HCT116 (cell line): ENCODE measurements at regions not wholly inside any gene's neighbourhood (a gene's known extent, or its start where the extent isn't known, plus 50 kb on each side); places are given as distances from the start of the nearest gene placed in this dataset.

Experiments
- ATAC-seq: fragments of 200-7000 bp; cut with Tn5 transposase; 2 replicates; pipeline ENCODE4 v1.9.1; 2020; ENCODE audit warnings: mild to moderate bottlenecking, moderate library complexity
- BruUV-seq: library from RNA; stranded (reverse); fragments of 400-500 nt; replicated peaks from 2 replicates; lab custom pipeline; 2021; lab: Mats Ljungman, UMichigan
- CTCF ChIA-PET: fragments of 300-600 bp; sonication (Branson Sonifier 250); formaldehyde crosslinking; loops from one replicate; lab custom pipeline; 2021; ENCODE audit warnings: antibody characterized with exemption; lab: Charles Lee
- POLR2A ChIA-PET: fragments of 300-600, 350-600 bp; sonication (Branson Sonifier 250); formaldehyde crosslinking; loops from one replicate; lab custom pipeline; 2021; ENCODE audit warnings: antibody characterized with exemption; lab: Charles Lee
- RAD21 ChIA-PET, 2 experiments: fragments of 300-600 bp; sonication (Branson Sonifier 250); formaldehyde crosslinking; loops; one replicate each; lab custom pipeline; 2023; ENCODE audit warnings: low total read pairs in 2 of 2; ENCODE audit not compliant: uncharacterized antibody in 2 of 2, unreplicated experiment in 2 of 2, low non-redundant PET in 1 of 2; lab: Charles Lee
- DNase-seq: peaks from one replicate; pipeline ENCODE4 v3.0.0-alpha.2; 2010; ENCODE audit warnings: low read depth, low spot score
- H2AFZ ChIP-seq: fragments of 200-600 bp; shearing (Covaris generic), sonication (generic); 2 replicates; pipeline ENCODE4 v1.6.1; 2017; ENCODE audit warnings: low read depth, mixed run types, mixed read lengths, antibody characterized with exemption, low read length; ENCODE audit not compliant: poor library complexity, severe bottlenecking
- H3K27ac ChIP-seq: 2 replicates; pipeline ENCODE4 v1.5.1; 2012; ENCODE audit warnings: low read depth, low read length
- H3K27me3 ChIP-seq: fragments of 200-600 bp; sonication (generic); 2 replicates; pipeline ENCODE4 v1.6.1; 2016; ENCODE audit warnings: mixed run types, low read length, mixed read lengths; ENCODE audit not compliant: insufficient read depth
- H3K36me3 ChIP-seq, 2 experiments: fragments of 200-500 bp in 1 of 2; fragments of 200-600 bp in 1 of 2; sonication (Bioruptor generic) in 1 of 2; sonication (generic) in 1 of 2; 2 replicates each; pipeline versions ENCODE4 v1.5.1 to v1.6.1; 2014 to 2016; ENCODE audit warnings: low read length in 2 of 2, inconsistent platforms in 1 of 2, mixed read lengths in 1 of 2, mixed run types in 1 of 2; ENCODE audit not compliant: insufficient read depth in 2 of 2, control insufficient read depth in 1 of 2
- H3K4me1 ChIP-seq, 2 experiments: fragments of 200-600 bp in 1 of 2; sonication (generic) in 1 of 2; 2 replicates each; pipeline versions ENCODE4 v1.5.1 to v1.6.1; 2012 to 2017; ENCODE audit warnings: low read length in 2 of 2, inconsistent platforms in 1 of 2, mild to moderate bottlenecking in 1 of 2, mixed read lengths in 1 of 2, mixed run types in 1 of 2, moderate library complexity in 1 of 2; ENCODE audit not compliant: insufficient read depth in 2 of 2, control insufficient read depth in 1 of 2
- H3K4me2 ChIP-seq: fragments of 200-600 bp; sonication (generic); 2 replicates; pipeline ENCODE4 v1.6.1; 2017; ENCODE audit warnings: mixed run types, low read length, mixed read lengths
- H3K4me3 ChIP-seq, 2 experiments: fragments of 200-600 bp in 1 of 2; sonication (generic) in 1 of 2; replicated peaks in 1 of 2; 2 replicates each; pipeline ENCODE4 v1.5.1; 2011 to 2016; ENCODE audit warnings: low read length in 2 of 2, control low read depth in 1 of 2, low read depth in 1 of 2, mild to moderate bottlenecking in 1 of 2, mixed read lengths in 1 of 2, mixed run types in 1 of 2
- H3K79me2 ChIP-seq: fragments of 200-600 bp; sonication (generic); 2 replicates; pipeline ENCODE4 v1.6.1; 2017; ENCODE audit warnings: mild to moderate bottlenecking, mixed run types, low read length, moderate library complexity, mixed read lengths; ENCODE audit not compliant: insufficient read depth
- H3K9ac ChIP-seq: fragments of 200-600 bp; sonication (generic); 2 replicates; pipeline ENCODE4 v1.6.1; 2016; ENCODE audit warnings: low read length, mixed read lengths
- H3K9me2 ChIP-seq: fragments of 200-600 bp; sonication (generic), shearing (Covaris generic); 2 replicates; pipeline ENCODE4 v1.6.1; 2017; ENCODE audit warnings: mixed run types, mild to moderate bottlenecking, moderate library complexity; ENCODE audit not compliant: insufficient read depth
- H3K9me3 ChIP-seq, 2 experiments: fragments of 200-500 bp in 1 of 2; fragments of 200-600 bp in 1 of 2; sonication (Bioruptor generic) in 1 of 2; sonication (generic) in 1 of 2; 2 replicates each; pipeline ENCODE4 v1.6.1; 2014 to 2017; ENCODE audit warnings: low read length in 2 of 2, mixed read lengths in 2 of 2, inconsistent platforms in 1 of 2, low read depth in 1 of 2, mild to moderate bottlenecking in 1 of 2, mixed run types in 1 of 2, moderate library complexity in 1 of 2; ENCODE audit not compliant: control insufficient read depth in 1 of 2, insufficient read depth in 1 of 2
- H4K20me1 ChIP-seq: fragments of 200-600 bp; sonication (generic), shearing (Covaris generic); 2 replicates; pipeline ENCODE4 v1.6.1; 2017; ENCODE audit warnings: mixed run types, mild to moderate bottlenecking, moderate library complexity; ENCODE audit not compliant: insufficient read depth
- EZH2 ChIP-seq: fragments of 200-600 bp; sonication (generic); IDR thresholded peaks from 2 replicates; pipeline ENCODE4 v1.6.1; 2017; ENCODE audit warnings: antibody characterized with exemption, mixed run types
- FOSL1 ChIP-seq: IDR thresholded peaks from 2 replicates; pipeline ENCODE4 v1.6.1; 2012; ENCODE audit warnings: low read depth
- JUND ChIP-seq: IDR thresholded peaks from 2 replicates; pipeline ENCODE4 v1.6.1; 2012
- POLR2AphosphoS5 ChIP-seq: IDR thresholded peaks from 2 replicates; pipeline ENCODE4 v1.6.1; 2011; ENCODE audit warnings: mild to moderate bottlenecking, low read depth, low read length, moderate library complexity
- RAD21 ChIP-seq: IDR thresholded peaks from 2 replicates; pipeline ENCODE4 v1.6.1; 2012; ENCODE audit warnings: low read depth, mild to moderate bottlenecking
- SIN3A ChIP-seq: IDR thresholded peaks from 2 replicates; pipeline ENCODE4 v1.6.1; 2012; ENCODE audit warnings: low read depth
- SP1 ChIP-seq: IDR thresholded peaks from 2 replicates; pipeline ENCODE4 v1.6.1; 2012; ENCODE audit warnings: low read depth
- TCF7L2 ChIP-seq: IDR thresholded peaks from 2 replicates; pipeline ENCODE4 v1.7.0; 2011; ENCODE audit warnings: borderline replicate concordance, inconsistent platforms; ENCODE audit not compliant: insufficient read depth, insufficient read length; ENCODE audit errors: extremely low read depth
- YY1 ChIP-seq: IDR thresholded peaks from 2 replicates; pipeline ENCODE4 v1.6.1; 2011; ENCODE audit warnings: low read length, low read depth, moderate library complexity, mild to moderate bottlenecking; ENCODE audit not compliant: insufficient replicate concordance; ENCODE audit errors: extremely low read depth
- ZFX ChIP-seq: fragments of 450-650 bp; IDR thresholded peaks from 2 replicates; pipeline ENCODE4 v1.6.1; 2017
- ZNF274 ChIP-seq: fragments of 200-500 bp; sonication (Bioruptor generic); IDR thresholded peaks from 2 replicates; pipeline ENCODE4 v1.6.1; 2014; ENCODE audit warnings: mild to moderate bottlenecking, low read depth, low read length, inconsistent platforms
- intact Hi-C: fragments of 100-400 bp; cut with micrococcal nuclease; formaldehyde crosslinking; loops from 2 replicates; pipeline ENCODE4 v1.10.0; 2022
- TF ChIP-seq, protein P1 (sequence below), 3 experiments: fragments of 200-600 bp in 1 of 3; sonication (generic) in 1 of 3; IDR thresholded peaks in 2 of 3; conservative IDR thresholded peaks in 1 of 3; 2 replicates each; pipeline ENCODE4 v1.5.1; 2012 to 2017; ENCODE audit warnings: low read depth in 2 of 3, low read length in 2 of 3, antibody characterized with exemption in 1 of 3, borderline replicate concordance in 1 of 3, control low read depth in 1 of 3, mild to moderate bottlenecking in 1 of 3, mixed read lengths in 1 of 3, mixed run types in 1 of 3, moderate library complexity in 1 of 3; ENCODE audit not compliant: insufficient read depth in 1 of 3
- TF ChIP-seq, protein P2 (sequence below): IDR thresholded peaks from 2 replicates; pipeline ENCODE4 v1.6.1; 2012
- TF ChIP-seq, protein P3 (sequence below): IDR thresholded peaks from 2 replicates; pipeline ENCODE4 v1.6.1; 2011; ENCODE audit warnings: mild to moderate bottlenecking, low read length, moderate library complexity; ENCODE audit not compliant: insufficient replicate concordance; ENCODE audit errors: extremely low read depth

DNA sequence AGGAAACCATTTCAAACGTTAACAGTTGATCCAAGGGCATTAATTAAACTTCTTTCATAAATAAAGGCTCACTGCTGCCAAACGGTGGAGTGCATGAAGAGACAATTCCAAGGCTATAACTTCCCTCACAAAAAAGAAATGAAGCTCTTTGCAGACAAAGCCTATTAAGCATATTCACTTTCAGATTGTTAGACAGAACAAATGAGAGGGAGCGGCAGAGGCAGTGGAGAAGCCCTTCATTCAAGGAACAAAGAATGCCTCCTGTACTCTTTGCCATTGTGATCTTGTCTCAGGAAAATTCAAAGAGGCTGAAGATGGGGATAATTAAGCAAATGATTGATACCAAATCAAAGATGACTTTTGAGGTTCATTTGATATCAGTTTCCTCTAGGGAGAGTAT lies 370.5 kb upstream of the FAT1 start:
- Histone ChIP-seq H3K9me3 (no peaks in the 10 kb centered on the region), H3K4me2 (no peak overlapping the region), H3K9me2 (no peaks in the 10 kb centered on the region), H3K27me3 (no peaks in the 10 kb centered on the region), H3K4me3 (no peak overlapping the region), H3K36me3 (no peaks in the 10 kb centered on the region), H2AFZ (no peak overlapping the region), H3K9ac (no peak overlapping the region), H3K4me1 (no peaks in the 10 kb centered on the region), H3K79me2 (no peaks in the 10 kb centered on the region), H3K27ac (no peak overlapping the region), H4K20me1 (no peaks in the 10 kb centered on the region)
- no peak for TF ChIP-seq RAD21
- ChIA-PET POLR2A (no interaction called here), CTCF (no interaction called here), RAD21 (no interaction called here)
- DNase-seq (no peak), ATAC-seq (no peak)
- intact Hi-C loops, result no loop called here
- no TSS peak for BruUV-seq

DNA sequence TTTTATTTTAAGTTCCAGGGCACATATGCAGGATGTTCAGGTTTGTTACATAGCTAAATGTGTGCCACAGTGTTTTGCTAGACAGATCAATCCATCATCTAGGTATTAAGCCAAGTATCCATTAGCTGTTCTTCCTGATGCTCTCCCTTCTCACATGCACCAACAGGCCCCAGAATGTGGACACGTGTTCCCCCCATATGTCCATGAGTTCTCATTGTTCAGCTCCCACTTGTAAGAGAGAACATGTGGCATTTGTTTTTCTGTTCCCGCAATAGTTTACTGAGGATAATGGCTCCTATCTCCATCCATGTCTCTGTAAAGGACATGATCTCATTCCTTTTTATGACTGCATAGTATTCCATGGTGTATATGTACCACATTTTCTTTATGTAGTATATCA lies 374.8 kb upstream of the FAT1 start:
- no peak overlapping the region for H3K4me3 ChIP-seq
- no peaks in the 10 kb centered on the region for H4K20me1 ChIP-seq
- no peaks in the 10 kb centered on the region for H3K36me3 ChIP-seq
- no peaks in the 10 kb centered on the region for H3K9me2 ChIP-seq
- CTCF ChIA-PET, result no interaction called here
- H3K79me2 ChIP-seq, result no peaks in the 10 kb centered on the region
- H3K27me3 ChIP-seq, result no peaks in the 10 kb centered on the region
- no peak for DNase-seq
- no peak overlapping the region for H3K4me2 ChIP-seq
- no peaks in the 10 kb centered on the region for H3K9me3 ChIP-seq
- H3K4me1 ChIP-seq, result no peaks in the 10 kb centered on the region
- POLR2A ChIA-PET, result no interaction called here
- BruUV-seq, result no TSS peak
- no peak for ATAC-seq
- intact Hi-C loops, result no loop called here
- H2AFZ ChIP-seq, result no peak overlapping the region
- RAD21 ChIA-PET, result no interaction called here
- H3K9ac ChIP-seq, result no peak overlapping the region
- no peak overlapping the region for H3K27ac ChIP-seq
- TF ChIP-seq FOSL1, result no peak
- no peak for TF ChIP-seq SP1
- no peak for TF ChIP-seq EZH2
- TF ChIP-seq JUND, result no peak
- no peak for TF ChIP-seq ZNF274
- no peak for TF ChIP-seq ZFX
- no peak for TF ChIP-seq SIN3A
- no peak for TF ChIP-seq RAD21
- TF ChIP-seq TCF7L2, result no peak
- TF ChIP-seq, protein P1, sequence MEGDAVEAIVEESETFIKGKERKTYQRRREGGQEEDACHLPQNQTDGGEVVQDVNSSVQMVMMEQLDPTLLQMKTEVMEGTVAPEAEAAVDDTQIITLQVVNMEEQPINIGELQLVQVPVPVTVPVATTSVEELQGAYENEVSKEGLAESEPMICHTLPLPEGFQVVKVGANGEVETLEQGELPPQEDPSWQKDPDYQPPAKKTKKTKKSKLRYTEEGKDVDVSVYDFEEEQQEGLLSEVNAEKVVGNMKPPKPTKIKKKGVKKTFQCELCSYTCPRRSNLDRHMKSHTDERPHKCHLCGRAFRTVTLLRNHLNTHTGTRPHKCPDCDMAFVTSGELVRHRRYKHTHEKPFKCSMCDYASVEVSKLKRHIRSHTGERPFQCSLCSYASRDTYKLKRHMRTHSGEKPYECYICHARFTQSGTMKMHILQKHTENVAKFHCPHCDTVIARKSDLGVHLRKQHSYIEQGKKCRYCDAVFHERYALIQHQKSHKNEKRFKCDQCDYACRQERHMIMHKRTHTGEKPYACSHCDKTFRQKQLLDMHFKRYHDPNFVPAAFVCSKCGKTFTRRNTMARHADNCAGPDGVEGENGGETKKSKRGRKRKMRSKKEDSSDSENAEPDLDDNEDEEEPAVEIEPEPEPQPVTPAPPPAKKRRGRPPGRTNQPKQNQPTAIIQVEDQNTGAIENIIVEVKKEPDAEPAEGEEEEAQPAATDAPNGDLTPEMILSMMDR (IDR thresholded peaks at IDR 0.05 in 2 of 3, conservative IDR thresholded peaks at IDR 0.05 in 1 of 3; ENCODE audit: borderline replicate concordance in 1 of 3, insufficient read depth in 1 of 3, low read depth in 2 of 3, low read length in 2 of 3), result no peak
- no peak for TF ChIP-seq POLR2AphosphoS5
- no peak for TF ChIP-seq YY1
- TF ChIP-seq, protein P2, sequence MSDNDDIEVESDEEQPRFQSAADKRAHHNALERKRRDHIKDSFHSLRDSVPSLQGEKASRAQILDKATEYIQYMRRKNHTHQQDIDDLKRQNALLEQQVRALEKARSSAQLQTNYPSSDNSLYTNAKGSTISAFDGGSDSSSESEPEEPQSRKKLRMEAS, result no peak
- TF ChIP-seq, protein P3, sequence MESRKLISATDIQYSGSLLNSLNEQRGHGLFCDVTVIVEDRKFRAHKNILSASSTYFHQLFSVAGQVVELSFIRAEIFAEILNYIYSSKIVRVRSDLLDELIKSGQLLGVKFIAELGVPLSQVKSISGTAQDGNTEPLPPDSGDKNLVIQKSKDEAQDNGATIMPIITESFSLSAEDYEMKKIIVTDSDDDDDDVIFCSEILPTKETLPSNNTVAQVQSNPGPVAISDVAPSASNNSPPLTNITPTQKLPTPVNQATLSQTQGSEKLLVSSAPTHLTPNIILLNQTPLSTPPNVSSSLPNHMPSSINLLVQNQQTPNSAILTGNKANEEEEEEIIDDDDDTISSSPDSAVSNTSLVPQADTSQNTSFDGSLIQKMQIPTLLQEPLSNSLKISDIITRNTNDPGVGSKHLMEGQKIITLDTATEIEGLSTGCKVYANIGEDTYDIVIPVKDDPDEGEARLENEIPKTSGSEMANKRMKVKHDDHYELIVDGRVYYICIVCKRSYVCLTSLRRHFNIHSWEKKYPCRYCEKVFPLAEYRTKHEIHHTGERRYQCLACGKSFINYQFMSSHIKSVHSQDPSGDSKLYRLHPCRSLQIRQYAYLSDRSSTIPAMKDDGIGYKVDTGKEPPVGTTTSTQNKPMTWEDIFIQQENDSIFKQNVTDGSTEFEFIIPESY, result no peak
